ENCODE measurements at regions not wholly inside any gene's neighbourhood (a gene's known extent, or its start where the extent isn't known, plus 50 kb on each side); places are given as distances from the start of the nearest gene placed in this dataset.

GRCh38 chr1:238139713-238140112 lies 249.0 kb upstream of the ZP4 start:
- H3K36me3 ChIP-seq (ENCODE audit: control insufficient read depth, insufficient read depth, low read length): no peaks in the 10 kb centered on the region
- FAIRE-seq: no peak
- DNase-seq (ENCODE audit: low read depth): peak; percentile 29
- H3K27me3 ChIP-seq (ENCODE audit: control insufficient read depth, insufficient read depth, low read length): no peaks in the 10 kb centered on the region
- TF ChIP-seq CTCF (IDR thresholded peaks at IDR 0.05; ENCODE audit: insufficient read depth, low read length, severe bottlenecking): no peak
- no peak overlapping the region for H3K4me3 ChIP-seq (ENCODE audit: low read depth, low read length)

- no peaks in the 10 kb centered on the region for H3K36me3 ChIP-seq (ENCODE audit: control insufficient read depth, insufficient read depth, low read length)
- no peaks in the 10 kb centered on the region for H3K27me3 ChIP-seq (ENCODE audit: control insufficient read depth, insufficient read depth, low read length)
- DNase-seq (ENCODE audit: low read depth): no peak
- no peak for TF ChIP-seq CTCF (IDR thresholded peaks at IDR 0.05; ENCODE audit: insufficient read depth, low read length, severe bottlenecking)
- no peak for FAIRE-seq
- H3K4me3 ChIP-seq (ENCODE audit: low read depth, low read length): no peak overlapping the region
These were observed 247.4 kb upstream of the ZP4 start for GRCh38 chr1:238138059-238138626.

GRCh38 chr1:238135708-238136664 lies 245.3 kb upstream of the ZP4 start:
- Histone ChIP-seq H3K4me3 (ENCODE audit: low read depth, low read length) (no peak overlapping the region), H3K27me3 (ENCODE audit: control insufficient read depth, insufficient read depth, low read length) (no peaks in the 10 kb centered on the region), H3K36me3 (ENCODE audit: control insufficient read depth, insufficient read depth, low read length) (no peaks in the 10 kb centered on the region)
- FAIRE-seq (no peak), DNase-seq (ENCODE audit: low read depth) (no peak)
- TF ChIP-seq CTCF (IDR thresholded peaks at IDR 0.05; ENCODE audit: insufficient read depth, low read length, severe bottlenecking): no peak

GRCh38 chr1:238129677-238130076 lies 239.0 kb upstream of the ZP4 start:
- H3K27me3 ChIP-seq (ENCODE audit: control insufficient read depth, insufficient read depth, low read length): no peaks in the 10 kb centered on the region
- H3K36me3 ChIP-seq (ENCODE audit: control insufficient read depth, insufficient read depth, low read length): no peaks in the 10 kb centered on the region
- DNase-seq (ENCODE audit: low read depth) (no peak), FAIRE-seq (no peak)
- H3K4me3 ChIP-seq (ENCODE audit: low read depth, low read length): no peak overlapping the region
- no peak for TF ChIP-seq CTCF (IDR thresholded peaks at IDR 0.05; ENCODE audit: insufficient read depth, low read length, severe bottlenecking)

GRCh38 chr1:238123201-238123600 lies 232.5 kb upstream of the ZP4 start:
- no peaks in the 10 kb centered on the region for H3K27me3 ChIP-seq (ENCODE audit: control insufficient read depth, insufficient read depth, low read length)
- no peak overlapping the region for H3K4me3 ChIP-seq (ENCODE audit: low read depth, low read length)
- DNase-seq (ENCODE audit: low read depth) (no peak), FAIRE-seq (no peak)
- TF ChIP-seq CTCF (IDR thresholded peaks at IDR 0.05; ENCODE audit: insufficient read depth, low read length, severe bottlenecking): no peak
- no peaks in the 10 kb centered on the region for H3K36me3 ChIP-seq (ENCODE audit: control insufficient read depth, insufficient read depth, low read length)
